HG02678 (cell line): ENCODE measurements at regions not wholly inside any gene's neighbourhood (a gene's known extent, or its start where the extent isn't known, plus 50 kb on each side); places are given as distances from the start of the nearest gene placed in this dataset.
"Not testable (repeated sequence)": the region's sequence is repeated elsewhere in the genome, so short reads cannot be mapped to it uniquely, and the experiment has no call there.

Source experiments
- ATAC-seq: cut with Tn5 transposase; IDR thresholded peaks from one replicate; pipeline ENCODE4 v1.9.1; 2021; ENCODE audit warnings: mild to moderate bottlenecking, moderate library complexity; ENCODE audit not compliant: unreplicated experiment

DNA sequence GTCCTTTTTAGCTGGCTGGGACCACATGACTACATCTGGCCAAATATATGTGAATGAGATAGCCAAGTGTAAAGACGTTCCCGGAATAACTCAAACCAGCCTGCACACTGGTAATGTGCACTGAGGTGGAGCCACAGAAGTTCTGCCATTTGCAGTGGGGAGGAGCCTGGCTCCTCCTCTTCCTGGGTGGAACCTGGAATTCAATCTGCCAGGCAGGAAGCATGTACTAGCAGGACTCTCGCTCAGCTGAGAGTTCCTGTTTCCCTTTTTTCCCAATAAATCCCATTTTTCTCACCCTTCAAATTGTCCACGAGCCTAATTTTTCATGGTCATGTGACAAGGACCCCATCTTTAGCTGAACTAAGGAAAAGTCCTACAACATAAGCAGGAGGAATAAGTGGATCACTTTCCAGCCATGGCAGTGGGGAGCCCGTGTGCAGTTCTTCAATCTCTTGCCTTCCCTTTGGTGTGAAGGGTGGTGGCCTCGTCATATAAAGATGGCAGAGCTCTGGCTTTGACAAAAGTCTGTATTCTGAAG, 183.2 kb downstream of the UXS1 start:
- ATAC-seq: no peak

DNA sequence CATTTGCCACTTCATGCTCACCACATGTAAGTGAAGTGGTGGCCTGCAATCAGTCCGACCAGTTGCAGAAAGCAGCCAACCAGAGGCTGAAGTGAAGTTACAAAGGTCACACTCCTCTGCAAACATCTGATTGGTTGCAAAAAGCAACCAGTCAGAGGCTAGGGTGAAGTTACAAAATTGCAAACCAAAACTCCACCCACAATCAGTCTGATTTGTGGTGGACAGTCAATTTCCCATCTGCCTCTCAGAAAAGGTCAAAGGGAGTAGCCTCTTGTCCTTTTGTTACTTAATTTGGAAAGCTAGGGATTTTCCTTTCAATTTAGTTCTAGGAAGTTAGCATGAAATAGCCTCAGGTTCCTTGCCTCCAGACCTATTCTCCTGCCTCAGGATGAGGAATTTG, 185.0 kb downstream of the UXS1 start:
- no peak for ATAC-seq

DNA sequence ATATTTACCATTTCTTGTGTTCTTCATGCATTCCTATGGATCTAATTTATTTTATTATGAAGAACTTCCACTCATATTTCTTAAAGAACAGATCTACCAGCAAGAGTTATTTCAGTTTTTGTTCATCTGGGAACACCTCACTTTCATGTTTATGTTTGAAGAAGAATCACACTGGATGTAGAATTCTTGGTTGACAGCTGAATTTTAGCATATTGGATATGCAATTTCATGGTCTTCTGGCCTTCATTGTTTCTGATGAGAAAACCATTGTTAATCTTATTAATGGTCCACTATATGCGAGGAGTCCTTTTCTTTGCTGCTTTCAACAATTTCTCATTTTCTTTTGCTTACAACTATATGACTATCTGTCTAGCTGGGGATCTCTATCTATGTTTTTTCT, 189.2 kb downstream of the UXS1 start:
- ATAC-seq: no peak

DNA sequence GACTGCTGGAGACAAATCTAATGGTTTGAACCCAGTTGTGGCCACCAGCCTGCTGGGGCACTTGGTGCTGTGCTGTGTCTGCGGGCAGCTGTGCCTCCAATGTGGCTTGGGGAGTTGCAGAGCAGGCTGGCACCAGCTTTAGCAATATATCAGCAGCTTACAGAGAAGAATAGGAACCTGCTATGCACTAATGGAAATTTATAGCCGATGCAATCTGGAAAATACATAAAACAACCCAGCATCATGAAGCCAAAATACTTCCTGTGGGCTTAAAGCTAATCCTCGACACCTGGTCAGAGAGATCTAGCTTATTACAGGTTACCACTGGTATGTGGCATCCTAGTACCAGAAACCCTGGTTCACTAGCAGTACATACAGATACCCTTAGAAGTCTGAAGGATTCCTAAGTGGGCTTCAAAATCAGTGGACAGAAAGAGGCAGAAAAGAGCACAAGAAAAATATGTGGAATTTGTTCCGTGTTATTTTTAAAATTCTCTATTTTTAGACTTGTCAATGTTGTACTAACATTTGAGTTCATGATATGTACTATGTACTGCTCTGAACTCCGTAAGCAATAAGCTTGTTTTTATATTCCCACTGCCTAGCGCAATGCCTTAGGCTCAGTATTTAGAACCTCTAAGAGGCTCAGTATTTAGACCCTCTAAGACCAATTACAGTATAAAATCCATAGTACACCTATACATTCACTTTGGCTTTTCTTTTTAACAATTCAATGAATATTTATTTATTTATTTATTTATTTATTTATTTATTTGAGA, 194.7 kb downstream of the UXS1 start:
- ATAC-seq: no peak

DNA sequence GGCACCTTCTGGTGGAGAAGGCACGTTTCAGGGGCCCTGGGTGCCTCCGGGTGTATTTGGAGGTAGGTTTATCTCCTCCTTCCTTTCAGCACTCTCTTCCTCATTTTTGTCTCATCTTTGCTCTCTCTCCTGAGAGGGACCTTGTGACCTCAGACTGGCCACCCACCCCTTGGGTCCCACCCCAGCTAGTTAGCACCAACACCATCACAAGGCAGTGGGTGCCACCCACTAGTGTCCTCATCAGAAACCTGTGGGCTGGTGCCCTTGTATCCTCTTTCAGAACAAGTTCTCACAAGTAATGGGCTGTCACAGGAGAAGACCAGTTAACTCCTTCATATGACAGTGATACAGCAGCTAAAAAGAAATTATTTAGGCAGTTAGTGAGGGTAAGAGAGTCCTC, 196.4 kb downstream of the UXS1 start:
- no peak for ATAC-seq

DNA sequence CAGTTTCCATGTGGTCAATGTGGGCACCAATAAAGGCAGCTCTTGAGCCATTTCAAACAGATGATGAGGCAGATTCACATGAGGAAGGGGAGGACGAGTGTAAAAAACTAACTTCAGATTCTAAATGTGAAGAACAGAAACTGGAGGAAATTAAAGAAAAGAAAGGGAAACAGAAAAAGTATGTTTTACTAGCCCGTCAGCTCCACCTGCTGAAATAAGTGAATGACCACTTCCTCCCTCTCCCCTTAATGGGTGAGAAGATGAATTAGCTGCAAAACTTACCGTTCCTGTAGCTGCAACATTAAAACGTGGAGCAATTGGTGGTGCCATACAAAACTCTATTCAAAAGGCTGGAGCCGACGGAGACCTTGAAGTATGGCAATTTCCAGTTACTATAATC, 203.5 kb downstream of the UXS1 start:
- ATAC-seq: no peak

DNA sequence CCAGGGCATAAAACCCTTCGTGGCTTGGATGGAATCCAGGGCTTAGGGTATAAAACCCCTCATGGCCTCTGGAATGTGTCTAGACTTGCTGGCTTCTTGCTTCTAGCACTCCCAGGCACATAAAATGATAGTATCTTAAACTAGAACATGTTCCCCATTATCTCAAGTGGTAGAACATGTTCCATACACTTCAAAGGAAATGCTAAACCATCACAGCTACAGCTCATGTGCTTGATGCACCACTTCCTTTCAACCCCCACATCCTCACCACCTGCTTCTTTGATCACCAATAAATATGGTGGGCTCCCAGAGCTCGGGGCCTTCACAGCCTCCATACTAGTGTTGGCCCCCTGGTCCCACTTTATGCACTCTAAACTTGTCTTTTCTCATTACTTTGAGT, 204.3 kb downstream of the UXS1 start:
- ATAC-seq: not testable (repeated sequence)

DNA sequence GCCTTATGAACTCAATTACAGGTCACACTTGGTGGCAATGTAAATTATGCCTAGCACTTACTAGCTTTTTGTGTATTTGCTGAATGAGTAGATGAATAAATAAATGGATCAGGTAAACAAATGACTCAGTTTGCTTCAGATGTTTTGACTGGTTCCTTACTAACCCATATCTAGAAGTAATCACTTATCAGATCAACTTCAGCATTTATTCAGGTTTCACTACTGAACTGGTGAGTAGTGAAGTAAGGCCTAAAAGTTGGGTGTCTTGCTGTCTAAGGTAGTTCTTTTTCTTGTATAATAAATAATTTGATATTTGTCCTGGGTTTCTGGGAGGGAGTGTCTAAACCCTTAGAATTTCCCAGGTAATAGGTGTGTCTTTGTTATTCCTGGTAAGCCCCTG, 205.0 kb downstream of the UXS1 start:
- no peak for ATAC-seq

DNA sequence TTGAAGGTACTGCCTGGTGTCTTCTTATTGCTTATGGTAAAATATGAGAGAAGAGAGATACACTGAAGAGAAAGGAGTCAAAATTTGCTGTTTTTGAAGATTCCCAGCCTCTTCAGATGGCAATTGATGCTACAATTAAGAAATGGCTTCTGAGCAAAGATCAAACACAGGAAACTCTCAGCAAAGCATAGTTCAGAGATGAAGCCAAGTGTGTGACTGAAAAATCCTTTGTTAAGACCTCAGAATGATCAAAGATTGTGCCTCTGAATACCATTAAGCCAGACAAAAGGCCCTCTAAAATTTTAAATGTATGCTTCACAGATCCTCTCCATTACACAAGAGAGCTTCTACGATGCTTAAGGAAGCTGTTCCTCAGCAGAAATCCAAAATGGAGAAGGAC, 216.3 kb downstream of the UXS1 start:
- ATAC-seq: no peak

GRCh38 chr2:105977212-105977611, 216.9 kb downstream of the UXS1 start:
- no peak for ATAC-seq

GRCh38 chr2:105974812-105975211, 219.3 kb downstream of the UXS1 start:
- no peak for ATAC-seq

DNA sequence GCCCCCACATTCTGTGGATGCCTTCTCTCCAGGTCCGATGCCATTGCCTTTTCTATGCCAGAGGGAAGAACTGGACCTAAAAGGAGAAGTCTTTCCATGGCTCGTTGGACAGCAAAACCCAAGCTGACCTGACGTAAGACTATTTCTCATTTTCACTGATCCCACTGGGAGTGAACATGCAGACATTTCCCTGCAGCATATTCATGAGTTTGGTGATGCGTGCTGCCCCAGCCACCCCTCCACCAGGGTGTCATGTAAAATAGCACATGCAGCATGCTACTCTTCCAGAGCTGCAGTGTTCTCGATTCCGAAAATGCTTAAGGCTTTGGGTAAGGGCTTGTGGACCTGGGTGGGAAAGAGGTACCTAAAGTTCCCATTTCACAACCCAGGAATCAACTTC, 221.2 kb downstream of the UXS1 start:
- no peak for ATAC-seq

DNA sequence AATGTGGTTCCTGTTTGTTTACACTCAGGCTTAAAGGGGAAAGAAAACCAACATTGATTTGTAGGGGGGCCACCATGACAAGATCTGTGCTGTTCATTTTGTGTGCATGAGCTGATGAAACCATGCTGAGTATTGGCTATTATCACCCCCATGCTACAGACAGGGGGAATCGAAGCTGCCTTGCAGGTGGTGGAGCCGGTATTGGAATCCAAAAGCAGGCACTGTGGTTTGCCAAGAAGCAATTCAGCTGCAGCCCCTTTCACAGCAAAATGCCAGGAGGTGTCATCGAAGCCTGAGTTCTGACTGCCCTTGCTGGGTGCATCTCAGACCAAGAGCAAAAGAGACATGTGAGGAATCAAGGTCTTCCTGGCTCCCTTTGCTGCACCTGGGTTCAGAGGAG, 221.9 kb downstream of the UXS1 start:
- no peak for ATAC-seq

DNA sequence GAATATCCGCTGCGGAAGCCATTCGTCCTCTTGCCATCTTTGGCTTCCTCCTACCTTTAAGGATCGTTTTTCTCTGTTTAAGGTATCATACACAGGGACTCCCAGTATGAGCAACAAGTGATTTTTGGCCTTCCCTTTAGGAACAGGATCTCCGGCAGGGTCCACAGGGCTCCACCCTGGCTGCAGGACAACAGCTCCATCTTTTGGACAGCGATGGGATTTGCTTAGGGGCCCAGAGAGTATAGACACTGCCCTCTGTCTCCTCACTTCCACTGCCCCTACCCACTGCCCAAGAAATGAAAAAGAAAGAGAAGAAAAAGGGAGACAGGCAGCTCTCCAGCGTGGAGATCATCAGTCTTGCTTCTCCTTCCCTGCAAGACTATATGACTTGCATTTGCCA, 224.5 kb downstream of the UXS1 start:
- no peak for ATAC-seq

DNA sequence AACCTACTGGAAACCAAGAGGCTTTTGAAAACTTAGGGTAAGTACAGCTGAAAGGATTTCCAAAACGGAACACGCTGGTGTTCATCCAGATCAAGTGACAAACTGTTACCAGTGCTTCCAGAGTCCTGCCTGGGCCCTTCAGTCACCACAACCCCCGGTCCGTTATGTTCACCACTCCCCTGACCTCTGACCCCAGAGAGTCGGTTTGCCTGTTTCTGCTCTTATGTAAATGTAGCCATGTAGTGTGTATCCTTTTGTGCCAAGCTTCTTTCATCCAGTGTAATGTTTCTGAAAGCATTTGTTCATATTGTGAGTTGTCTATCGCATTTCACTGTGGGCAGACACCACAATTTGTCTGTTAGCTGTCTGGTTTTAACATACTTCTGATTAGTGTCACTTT, 217.5 kb downstream of the NCK2 start:
- ATAC-seq: no peak

DNA sequence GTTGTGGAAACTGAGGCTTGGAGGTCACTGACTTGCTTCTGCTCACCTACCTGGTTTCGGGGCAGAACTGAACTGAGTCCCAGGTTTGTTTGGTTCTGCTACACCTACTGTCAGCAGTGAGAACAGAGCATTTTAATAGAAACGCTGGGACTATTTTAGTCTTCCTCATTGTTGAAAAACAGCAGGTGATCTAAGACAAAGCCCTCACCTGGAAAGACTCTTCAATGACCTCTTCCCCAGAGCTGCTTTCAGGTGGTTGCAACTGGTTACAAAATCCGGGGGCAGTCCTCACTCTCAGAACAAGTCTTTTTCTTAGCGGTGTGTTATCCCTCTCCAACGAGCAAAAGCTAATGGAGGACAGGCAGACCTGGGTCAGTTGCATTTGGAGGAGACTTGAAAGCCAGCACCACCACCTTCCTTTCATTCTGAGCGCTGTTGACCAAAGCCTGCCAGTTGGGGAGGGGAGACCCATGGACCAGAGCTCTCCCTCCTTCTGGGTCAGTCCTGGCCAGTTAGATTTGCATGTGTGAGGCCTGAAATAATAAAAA, 217.0 kb downstream of the NCK2 start:
- no peak for ATAC-seq

DNA sequence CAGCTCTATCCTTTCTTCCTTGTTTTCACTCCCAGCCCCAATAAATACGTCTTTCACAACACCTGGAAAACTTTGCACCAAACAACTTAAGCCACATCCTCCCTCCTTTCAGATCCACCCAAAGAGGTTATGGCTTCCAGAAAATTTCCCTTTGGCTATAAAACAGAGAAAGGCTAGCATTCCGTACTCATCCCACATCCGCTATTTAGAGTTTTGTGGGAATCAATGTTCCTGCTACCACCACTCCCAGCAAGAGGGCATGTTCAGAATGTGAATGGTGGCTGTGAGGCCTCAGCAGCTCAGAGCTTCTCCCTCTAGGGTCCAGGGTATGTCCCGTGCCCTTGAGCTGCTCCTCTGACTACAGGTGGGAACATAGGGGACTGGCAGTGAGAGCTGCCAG, 214.6 kb downstream of the NCK2 start:
- ATAC-seq: no peak

DNA sequence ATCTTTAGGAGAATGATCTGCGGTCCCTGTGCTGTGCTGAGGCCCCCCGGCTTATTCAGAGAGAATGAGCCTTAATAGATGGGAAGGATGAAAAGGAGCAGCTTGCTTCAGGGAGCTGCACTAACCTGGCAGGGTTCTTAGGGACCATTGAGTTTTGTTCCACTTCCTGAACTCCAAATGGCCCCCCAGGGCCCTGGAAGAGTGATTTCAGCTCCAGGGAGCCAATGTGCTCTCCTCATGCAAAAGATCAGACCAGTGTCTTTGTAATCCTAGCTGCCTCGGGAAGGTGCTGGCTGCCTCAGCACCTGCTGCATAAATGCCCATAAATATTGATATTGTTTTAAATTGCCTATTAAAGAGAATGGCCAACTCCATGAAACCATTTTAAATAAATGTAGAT, 210.2 kb downstream of the NCK2 start:
- ATAC-seq: no peak

- no peak for ATAC-seq
These were observed 209.2 kb downstream of the NCK2 start for GRCh38 chr2:105953942-105954341.

- ATAC-seq: no peak
These were observed 207.4 kb downstream of the NCK2 start for GRCh38 chr2:105952131-105952530.

- ATAC-seq: no peak
These were observed 206.6 kb downstream of the NCK2 start for GRCh38 chr2:105951384-105951694.

- no peak for ATAC-seq
These were observed 206.0 kb downstream of the NCK2 start for GRCh38 chr2:105950521-105951383.
